ENCODE measurements at regions not wholly inside any gene's neighbourhood (a gene's known extent, or its start where the extent isn't known, plus 50 kb on each side); places are given as distances from the start of the nearest gene placed in this dataset.

DNA sequence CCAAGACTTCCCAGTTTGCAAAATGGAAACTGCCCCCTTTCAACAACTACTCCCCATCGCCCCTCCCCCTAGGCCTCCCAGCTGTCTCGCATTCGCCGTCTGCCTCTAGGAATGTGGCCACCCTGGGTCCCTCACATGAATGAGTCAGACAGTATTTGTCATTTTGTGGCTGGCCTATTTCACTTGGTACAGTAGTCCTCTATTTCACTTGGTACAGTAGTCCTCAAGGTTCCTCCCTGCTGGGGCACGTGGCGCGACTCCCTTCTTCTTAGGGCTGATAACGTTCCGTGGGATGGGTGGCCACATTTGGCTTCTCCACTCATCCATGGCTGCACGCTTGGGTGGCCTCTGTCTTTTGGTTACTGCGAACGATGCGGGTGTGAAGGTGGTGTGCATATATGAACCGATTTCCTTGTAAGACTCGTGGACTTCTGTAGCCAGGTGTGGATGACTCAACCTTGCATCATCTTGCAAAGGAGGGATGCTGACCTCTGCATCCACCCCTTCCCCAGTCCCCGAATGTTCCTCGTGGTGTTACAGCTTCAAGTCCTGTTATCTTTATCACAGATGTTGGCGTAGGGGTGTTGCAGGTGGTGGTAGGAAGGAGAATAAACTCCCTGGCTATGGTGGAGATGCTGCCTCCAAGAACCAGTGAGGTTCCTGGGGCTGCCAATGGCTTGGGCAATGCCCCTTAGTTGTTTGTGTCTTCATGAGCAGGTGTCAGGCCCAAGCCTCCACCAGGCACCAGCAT lies 112.1 kb upstream of the SOX1 start:
- intact Hi-C loops (cut with DNase I) = no loop called here
- ATAC-seq (no peak), DNase-seq (no peak)

GRCh38 chr13:111955412-111956065 lies 111.4 kb upstream of the SOX1 start:
- Histone ChIP-seq H3K9me3 (peaks cover 0 to 8% (median 0%) of the 10 kb centered on the region in 3 donors), H3K27ac (no peak overlapping the region), H3K4me1 (no peaks in the 10 kb centered on the region), H3K4me3 (no peak overlapping the region), H3K36me3 (replicated peaks in 1 of 2; ENCODE audit: insufficient read depth in 1 of 2, low read depth in 2 of 2) (no peaks in the 10 kb centered on the region), H3K27me3 (no peaks in the 10 kb centered on the region)
- intact Hi-C loops (cut with DNase I) = no loop called here
- no peak for TF ChIP-seq POLR2A (IDR thresholded peaks at IDR 0.05)
- TF ChIP-seq, protein P1, sequence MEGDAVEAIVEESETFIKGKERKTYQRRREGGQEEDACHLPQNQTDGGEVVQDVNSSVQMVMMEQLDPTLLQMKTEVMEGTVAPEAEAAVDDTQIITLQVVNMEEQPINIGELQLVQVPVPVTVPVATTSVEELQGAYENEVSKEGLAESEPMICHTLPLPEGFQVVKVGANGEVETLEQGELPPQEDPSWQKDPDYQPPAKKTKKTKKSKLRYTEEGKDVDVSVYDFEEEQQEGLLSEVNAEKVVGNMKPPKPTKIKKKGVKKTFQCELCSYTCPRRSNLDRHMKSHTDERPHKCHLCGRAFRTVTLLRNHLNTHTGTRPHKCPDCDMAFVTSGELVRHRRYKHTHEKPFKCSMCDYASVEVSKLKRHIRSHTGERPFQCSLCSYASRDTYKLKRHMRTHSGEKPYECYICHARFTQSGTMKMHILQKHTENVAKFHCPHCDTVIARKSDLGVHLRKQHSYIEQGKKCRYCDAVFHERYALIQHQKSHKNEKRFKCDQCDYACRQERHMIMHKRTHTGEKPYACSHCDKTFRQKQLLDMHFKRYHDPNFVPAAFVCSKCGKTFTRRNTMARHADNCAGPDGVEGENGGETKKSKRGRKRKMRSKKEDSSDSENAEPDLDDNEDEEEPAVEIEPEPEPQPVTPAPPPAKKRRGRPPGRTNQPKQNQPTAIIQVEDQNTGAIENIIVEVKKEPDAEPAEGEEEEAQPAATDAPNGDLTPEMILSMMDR (IDR thresholded peaks at IDR 0.05) = no peak
- 38 to 46% methylated on average over 21 to 27 of the region's 27 CpGs for WGBS, 2 donors
- DNase-seq (no peak), ATAC-seq (no peak)

More for the DNA sequence above, 112.1 kb upstream of the SOX1 start:
- no peaks in the 10 kb centered on the region for H3K36me3 ChIP-seq (replicated peaks in 1 of 2; ENCODE audit: insufficient read depth in 1 of 2, low read depth in 2 of 2)
- H3K27me3 ChIP-seq = no peaks in the 10 kb centered on the region
- TF ChIP-seq POLR2A (IDR thresholded peaks at IDR 0.05) = no peak
- TF ChIP-seq, protein P1 (IDR thresholded peaks at IDR 0.05) = no peak
- no peak overlapping the region for H3K27ac ChIP-seq
- H3K4me3 ChIP-seq = no peak overlapping the region
- H3K4me1 ChIP-seq = no peaks in the 10 kb centered on the region
- WGBS, 2 donors = 56 to 63% methylated on average over 15 to 18 of the region's 18 CpGs
- peaks cover 0 to 8% (median 0%) of the 10 kb centered on the region in 3 donors for H3K9me3 ChIP-seq

- TF ChIP-seq, protein P1 (IDR thresholded peaks at IDR 0.05) = no peak
- no peak for TF ChIP-seq POLR2A (IDR thresholded peaks at IDR 0.05)
- no peaks in the 10 kb centered on the region for H3K4me1 ChIP-seq
- H3K36me3 ChIP-seq (replicated peaks in 1 of 2; ENCODE audit: insufficient read depth in 1 of 2, low read depth in 2 of 2) = no peaks in the 10 kb centered on the region
- ATAC-seq (no peak), DNase-seq (no peak)
- H3K27ac ChIP-seq = no peak overlapping the region
- intact Hi-C loops (cut with DNase I) = no loop called here
- WGBS, 2 donors = 79 to 84% methylated on average over 49 to 59 of the region's 59 CpGs
- H3K27me3 ChIP-seq = no peaks in the 10 kb centered on the region
- H3K9me3 ChIP-seq = no peaks in the 10 kb centered on the region
- no peak overlapping the region for H3K4me3 ChIP-seq
These were observed 110.4 kb upstream of the SOX1 start for GRCh38 chr13:111956261-111957151.

DNA sequence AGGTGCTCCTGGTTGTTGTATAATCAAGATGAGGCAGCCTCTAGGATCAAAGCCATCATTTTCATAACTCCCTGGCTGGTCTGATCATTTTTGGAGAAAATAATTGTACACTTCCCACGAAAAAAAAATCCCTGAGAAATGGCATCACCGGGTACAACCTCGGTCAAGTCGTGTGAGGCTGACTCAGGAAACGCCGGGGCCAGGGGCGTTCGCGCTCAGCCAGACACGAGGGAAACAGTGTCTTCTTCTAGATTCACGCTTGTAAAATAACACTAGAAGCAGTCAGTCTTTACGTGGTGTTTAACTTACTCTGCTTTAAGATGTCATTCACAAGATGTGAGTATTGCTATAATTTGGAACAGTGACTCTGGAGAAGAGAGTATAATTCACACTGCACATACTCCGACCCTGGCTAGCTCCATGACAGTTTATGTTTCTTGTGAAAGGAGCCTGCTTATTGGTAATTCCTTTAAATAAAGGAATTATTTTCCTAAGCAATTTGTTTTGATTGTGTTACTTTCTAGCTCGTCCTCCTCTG lies 109.0 kb upstream of the SOX1 start:
- no peak overlapping the region for H3K4me3 ChIP-seq
- no peak for TF ChIP-seq POLR2A (IDR thresholded peaks at IDR 0.05)
- TF ChIP-seq, protein P1 (IDR thresholded peaks at IDR 0.05) = no peak
- no peaks in the 10 kb centered on the region for H3K9me3 ChIP-seq
- DNase-seq (no peak), ATAC-seq (no peak)
- intact Hi-C loops (cut with DNase I) = no loop called here
- no peak overlapping the region for H3K27ac ChIP-seq
- H3K27me3 ChIP-seq = no peaks in the 10 kb centered on the region
- no peaks in the 10 kb centered on the region for H3K36me3 ChIP-seq (replicated peaks in 1 of 2; ENCODE audit: insufficient read depth in 1 of 2, low read depth in 2 of 2)
- 62 to 63% methylated on average over 13 to 14 of the region's 14 CpGs for WGBS, 2 donors
- H3K4me1 ChIP-seq = no peaks in the 10 kb centered on the region

All from body of pancreas (tissue), 4 donors.